ENCODE measurements at regions not wholly inside any gene's neighbourhood (a gene's known extent, or its start where the extent isn't known, plus 50 kb on each side); places are given as distances from the start of the nearest gene placed in this dataset.

DNA sequence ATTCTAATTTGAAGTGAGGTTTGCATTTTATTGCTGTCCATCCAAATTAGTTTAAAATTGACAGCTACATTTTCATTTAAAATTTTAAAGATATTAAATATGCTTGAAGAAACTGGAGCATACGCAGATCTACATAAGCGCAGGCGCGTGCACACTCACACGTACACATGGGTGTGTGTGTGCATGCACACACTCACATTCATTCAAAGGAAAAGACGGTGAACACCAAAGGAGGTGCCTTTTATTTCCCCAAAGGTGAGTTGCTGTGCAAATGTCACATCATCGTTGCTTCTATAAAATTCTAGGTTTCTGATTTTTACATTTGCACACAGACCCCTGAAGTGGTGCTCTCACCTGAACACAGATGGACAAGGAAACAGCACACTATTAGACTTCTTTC, 194.2 kb downstream of the GRB14 start:
- DNase-seq (ENCODE audit: low read depth) = no peak
- H3K4me3 ChIP-seq (ENCODE audit: low read depth, low read length) = no peak overlapping the region
- TF ChIP-seq CTCF (IDR thresholded peaks at IDR 0.05; ENCODE audit: insufficient read depth, low read depth, low read length) = no peak

GRCh38 chr2:164420787-164421186, 200.5 kb downstream of the GRB14 start:
- TF ChIP-seq CTCF (IDR thresholded peaks at IDR 0.05; ENCODE audit: insufficient read depth, low read depth, low read length) = no peak
- DNase-seq (ENCODE audit: low read depth) = no peak
- H3K4me3 ChIP-seq (ENCODE audit: low read depth, low read length) = no peak overlapping the region

- DNase-seq (ENCODE audit: low read depth) = no peak
- no peak for TF ChIP-seq CTCF (IDR thresholded peaks at IDR 0.05; ENCODE audit: insufficient read depth, low read depth, low read length)
- no peak overlapping the region for H3K4me3 ChIP-seq (ENCODE audit: low read depth, low read length)
These were observed 208.5 kb downstream of the GRB14 start for GRCh38 chr2:164412831-164413230.

DNA sequence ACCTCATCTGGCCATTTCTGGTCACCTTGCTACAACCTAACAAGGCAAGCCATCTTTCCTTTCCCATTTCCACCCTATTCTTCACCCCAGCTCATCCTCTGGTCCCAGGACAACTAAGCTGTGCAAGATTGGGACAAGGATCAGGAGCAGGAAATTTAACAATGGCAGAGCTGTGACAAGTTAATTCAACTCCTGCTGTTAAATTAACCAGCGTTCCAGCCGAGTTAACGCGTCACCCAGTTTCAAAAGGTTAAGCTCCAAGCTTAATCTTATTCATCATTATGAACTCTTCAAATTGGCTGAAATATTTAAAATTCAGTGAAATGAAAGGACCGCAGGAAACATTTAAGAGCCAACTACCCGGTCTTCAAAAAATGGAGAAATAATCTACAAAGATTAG, 231.9 kb downstream of the GRB14 start:
- no peak overlapping the region for H3K4me3 ChIP-seq (ENCODE audit: low read depth, low read length)
- TF ChIP-seq CTCF (IDR thresholded peaks at IDR 0.05; ENCODE audit: insufficient read depth, low read depth, low read length) = no peak
- no peak for DNase-seq (ENCODE audit: low read depth)

GRCh38 chr2:164388511-164388910, 232.8 kb downstream of the GRB14 start:
- peak; percentile 8 for DNase-seq (ENCODE audit: low read depth)
- TF ChIP-seq CTCF (IDR thresholded peaks at IDR 0.05; ENCODE audit: insufficient read depth, low read depth, low read length) = no peak
- no peak overlapping the region for H3K4me3 ChIP-seq (ENCODE audit: low read depth, low read length)

DNA sequence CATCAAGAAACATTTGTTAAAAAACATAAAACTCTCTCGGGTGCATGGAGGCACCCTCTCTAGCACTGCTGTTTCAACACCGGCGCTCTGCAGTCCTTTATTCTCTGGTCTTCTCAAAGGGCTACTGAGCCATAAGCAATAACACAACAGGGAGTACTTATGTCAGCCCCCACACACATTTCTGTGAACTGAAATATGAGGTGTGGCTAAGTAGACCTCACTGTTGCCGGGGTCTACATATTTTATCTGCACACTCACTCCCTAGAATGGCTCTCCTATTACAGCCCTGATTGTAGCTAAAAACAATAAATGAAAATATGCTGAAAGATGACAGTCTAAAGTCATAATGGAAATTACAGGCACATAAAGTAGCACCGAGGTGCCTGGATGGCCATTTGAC, 235.1 kb downstream of the GRB14 start:
- no peak for DNase-seq (ENCODE audit: low read depth)
- no peak for TF ChIP-seq CTCF (IDR thresholded peaks at IDR 0.05; ENCODE audit: insufficient read depth, low read depth, low read length)
- H3K4me3 ChIP-seq (ENCODE audit: low read depth, low read length) = no peak overlapping the region

DNA sequence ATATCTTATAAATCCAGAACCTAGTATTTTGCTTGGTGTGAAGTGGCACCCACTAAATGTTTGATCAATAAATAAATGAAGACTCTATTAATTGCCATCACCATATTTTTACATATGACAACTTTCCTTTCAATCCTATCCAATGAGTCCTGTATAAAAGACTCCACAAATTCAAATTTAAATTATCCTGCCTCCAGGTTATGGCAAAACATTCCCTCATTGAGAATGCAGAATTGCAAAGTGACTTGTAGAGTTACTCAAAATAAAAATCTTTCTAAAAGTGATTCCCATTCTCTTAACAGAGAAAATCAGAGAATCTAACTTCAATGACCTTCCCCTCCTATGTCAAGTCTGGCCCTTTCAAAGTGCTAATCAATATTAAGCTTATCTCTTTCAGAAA, 236.8 kb downstream of the GRB14 start:
- DNase-seq (ENCODE audit: low read depth) = no peak
- TF ChIP-seq CTCF (IDR thresholded peaks at IDR 0.05; ENCODE audit: insufficient read depth, low read depth, low read length) = no peak
- H3K4me3 ChIP-seq (ENCODE audit: low read depth, low read length) = no peak overlapping the region
